Amniotic epithelial cell (primary cell): ENCODE measurements at regions not wholly inside any gene's neighbourhood (a gene's known extent, or its start where the extent isn't known, plus 50 kb on each side); places are given as distances from the start of the nearest gene placed in this dataset.
A peak's percentile ranks its signal among the peaks of the same experiment; 100 is the strongest.

Experiments used
- DNase-seq: peaks from one replicate; pipeline ENCODE4 v3.0.0-alpha.2; 2010; ENCODE audit warnings: low read depth

DNA sequence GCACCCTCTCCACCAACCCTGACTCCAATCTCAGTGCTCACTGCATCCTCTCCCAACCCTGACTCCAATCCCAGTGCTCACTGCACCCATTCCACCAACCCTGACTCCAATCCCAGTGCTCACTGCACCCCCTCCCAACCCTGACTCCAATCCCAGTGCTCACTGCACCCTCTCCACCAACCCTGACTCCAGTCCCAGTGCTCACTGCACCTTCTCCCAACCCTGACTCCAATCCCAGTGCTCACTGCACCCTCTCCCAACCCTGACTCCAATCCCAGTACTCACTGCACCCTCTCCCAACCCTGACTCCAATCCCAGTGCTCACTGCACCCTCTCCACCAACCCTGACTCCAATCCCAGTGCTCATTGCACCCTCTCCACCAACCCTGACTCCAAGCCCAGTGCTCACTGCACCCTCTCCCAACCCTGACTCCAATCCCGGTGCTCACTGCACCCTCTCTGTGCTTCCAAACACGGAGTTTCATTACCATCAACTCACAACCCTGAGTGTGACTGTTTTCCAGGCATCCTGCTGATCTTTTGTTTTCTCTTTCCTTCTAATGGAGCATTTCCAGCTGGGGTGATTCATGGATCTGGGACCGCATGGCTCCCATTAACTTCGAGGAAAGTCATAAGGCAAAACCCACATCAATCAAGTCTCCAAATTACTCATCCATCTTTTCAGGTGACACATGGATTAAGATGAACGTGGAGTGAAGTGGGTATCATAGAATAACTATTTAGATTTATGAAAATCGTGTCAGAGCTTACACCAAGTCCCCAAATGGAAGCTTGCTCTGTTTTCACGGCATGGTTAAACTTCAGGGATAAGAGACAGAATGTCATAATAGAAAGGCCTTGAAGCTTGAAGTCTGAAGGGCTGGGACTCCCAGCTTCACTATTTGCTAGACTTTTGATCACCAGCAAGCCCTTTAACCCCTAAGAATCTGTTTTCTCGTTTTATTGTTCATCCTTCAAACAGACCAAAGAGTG, 135.3 kb upstream of the ZNF618 start:
- peak; percentile 76 for DNase-seq

DNA sequence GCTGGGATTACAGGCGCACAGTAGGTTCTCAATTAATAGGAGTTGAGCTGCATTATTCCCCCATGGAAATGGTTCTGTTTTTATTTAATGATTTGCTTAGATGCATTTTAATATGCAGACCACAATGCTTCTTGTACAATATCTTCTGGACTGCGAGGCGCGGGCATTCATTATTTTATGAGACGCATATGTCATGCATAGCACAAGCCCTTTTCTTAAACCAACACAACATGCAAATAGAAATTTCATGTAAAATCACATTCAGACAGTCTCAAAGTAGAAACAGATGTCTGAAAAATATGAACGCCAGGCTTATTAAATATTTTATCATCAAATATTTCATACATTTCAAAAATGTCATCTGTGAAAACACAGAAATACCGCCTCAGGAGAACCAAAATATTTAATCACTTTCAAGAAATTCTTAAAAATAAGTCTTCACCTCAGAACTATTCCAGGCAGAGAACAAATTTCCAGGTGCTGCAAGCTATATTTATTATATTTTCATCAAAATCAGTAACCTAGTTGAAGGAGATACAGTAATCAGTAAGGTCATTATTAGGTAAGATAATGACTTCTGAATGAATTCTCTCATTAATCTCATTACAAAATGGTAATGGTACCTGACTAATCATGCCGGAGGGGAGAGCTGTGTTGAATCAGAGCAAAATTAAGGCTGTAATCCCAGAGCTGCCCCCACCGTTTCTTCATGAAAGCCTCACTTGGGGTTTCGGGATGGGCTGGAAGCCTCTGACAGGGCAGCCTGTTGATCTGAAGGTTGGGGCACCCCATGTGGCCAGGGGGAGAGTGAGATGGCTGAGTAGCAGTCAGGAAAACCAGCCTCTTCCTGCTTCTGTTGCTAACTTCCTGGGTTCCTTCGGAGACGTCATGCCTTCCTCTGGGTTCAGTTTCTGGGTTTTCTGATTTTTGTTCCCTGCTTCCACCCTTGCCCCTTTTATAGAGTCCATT, 133.9 kb upstream of the ZNF618 start:
- no peak for DNase-seq

DNA sequence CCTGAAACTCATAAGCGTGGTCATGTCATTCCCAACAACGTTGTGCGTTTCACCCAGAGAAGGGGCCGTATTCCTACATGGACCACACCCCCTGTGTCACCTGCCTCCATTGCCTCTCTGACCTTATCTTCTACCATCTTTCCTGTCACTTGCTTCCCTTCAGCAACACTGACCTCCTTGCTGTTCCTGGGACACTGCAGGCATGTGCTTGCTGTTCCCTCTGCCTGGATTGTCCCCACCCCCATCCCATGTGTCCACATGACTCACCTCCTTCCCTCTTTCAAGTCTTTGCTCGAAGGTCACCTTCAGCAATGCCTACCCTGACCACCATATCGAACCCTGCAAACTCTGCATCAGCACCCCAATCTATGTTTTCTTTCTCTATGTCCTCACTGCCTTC, 133.2 kb upstream of the ZNF618 start:
- no peak for DNase-seq

DNA sequence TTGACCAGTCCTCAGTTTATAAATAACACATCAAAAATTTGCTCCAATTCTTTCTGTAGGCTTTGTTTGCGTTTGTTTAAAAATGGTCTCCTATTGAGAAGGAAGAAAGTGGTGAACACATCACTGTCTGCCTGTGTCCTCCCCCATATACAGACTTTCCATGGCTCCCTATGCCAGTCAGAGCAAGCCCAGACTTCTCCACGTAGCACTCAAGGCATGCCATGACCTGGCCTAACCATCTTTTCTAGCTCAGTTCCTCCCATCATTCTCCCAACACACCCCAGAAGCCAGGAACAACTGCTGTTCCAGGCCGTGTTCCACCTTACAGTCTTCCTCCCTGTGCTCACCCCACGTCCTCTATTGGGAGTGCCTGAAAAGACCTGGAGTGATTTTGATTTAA, 129.6 kb upstream of the ZNF618 start:
- DNase-seq: no peak

DNA sequence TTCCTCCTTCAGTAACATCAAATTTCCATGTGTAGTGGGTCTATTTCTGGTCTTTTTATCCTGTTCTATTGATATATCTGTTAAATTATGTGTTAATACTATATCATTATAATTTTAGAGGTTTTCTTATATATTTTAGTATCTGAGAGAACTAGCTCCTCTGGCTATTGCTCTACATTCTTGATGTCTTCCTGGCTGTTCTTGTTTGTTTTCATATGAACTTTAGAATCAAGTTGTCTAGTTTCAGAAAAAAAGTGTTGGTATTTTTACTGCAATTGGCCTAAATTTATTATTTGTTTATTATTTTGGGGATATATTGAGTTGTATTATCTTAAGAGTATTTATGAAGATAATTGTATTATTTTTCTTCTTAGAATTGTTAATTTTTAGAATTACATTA, 128.0 kb upstream of the ZNF618 start:
- DNase-seq: no peak

DNA sequence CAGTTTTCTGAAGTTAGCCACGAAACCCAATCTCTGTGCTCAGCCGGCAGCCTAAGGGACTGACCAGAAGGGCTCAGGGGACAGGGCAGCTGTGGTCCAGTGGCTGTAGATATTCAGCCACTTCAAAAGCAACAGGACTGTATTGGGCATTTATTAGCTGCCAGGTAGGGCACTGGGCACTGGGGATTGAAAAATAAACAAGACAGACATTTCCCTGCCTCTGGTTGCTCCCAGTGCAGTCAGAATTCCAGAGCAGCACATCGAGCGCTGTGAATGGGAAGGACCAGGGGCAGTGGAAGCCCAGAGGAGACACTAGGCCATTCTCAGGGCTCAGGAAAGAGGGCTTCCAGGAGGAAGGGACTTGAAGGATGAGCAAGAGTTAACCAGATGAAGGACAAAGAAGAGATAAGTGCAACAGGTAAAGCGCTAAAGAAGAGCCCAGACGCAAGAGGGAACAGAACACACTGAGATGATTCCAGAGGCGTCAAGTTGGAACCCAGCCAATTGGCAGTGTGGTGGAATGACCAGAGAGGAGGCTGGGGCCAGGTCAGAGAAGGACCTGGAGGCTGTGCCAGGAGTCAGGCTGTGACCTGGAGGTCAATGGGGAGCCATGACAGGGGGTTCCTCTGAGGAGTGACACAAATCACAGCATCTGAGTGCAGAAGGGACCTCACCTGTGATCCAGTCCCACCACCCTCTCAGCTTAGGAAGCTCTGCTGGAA, 122.5 kb upstream of the ZNF618 start:
- DNase-seq: no peak

DNA sequence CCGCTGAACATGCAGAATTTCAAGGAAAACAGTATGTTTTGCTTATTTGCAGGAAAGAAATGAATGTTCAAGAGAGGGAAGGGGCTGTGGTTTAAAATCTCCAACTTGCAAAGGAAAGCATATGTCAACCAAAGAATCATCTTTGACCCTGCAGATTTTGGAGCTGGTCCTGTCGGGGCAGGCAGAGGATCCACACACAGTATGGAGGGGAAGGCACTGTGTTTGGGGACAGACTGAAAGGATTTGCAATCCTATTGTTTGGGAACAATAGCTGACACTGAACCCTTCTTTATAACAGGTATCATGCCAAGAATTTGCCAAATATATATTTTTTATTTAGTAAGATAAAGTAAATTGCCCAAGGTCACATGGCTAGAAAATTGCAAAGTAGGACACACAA, 121.4 kb upstream of the ZNF618 start:
- DNase-seq: no peak

DNA sequence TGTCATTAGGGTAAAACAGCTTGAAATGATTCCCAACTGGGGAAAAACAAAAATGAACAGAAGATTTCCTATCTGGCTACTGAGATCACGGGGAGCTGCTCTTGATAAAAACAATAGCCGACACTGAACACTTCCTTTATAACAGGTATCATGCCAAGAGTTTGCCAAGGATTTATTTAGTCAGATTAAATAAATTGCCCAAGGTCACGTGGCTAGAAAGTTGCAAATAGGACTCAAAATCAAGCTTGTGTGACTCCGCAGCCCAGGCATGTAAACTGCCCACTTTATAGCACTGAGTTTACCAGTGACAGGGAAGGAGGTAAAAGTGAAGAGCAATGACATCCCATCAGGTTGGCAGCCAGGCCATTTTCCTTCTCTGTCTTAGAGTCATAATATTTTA, 120.7 kb upstream of the ZNF618 start:
- DNase-seq: no peak

DNA sequence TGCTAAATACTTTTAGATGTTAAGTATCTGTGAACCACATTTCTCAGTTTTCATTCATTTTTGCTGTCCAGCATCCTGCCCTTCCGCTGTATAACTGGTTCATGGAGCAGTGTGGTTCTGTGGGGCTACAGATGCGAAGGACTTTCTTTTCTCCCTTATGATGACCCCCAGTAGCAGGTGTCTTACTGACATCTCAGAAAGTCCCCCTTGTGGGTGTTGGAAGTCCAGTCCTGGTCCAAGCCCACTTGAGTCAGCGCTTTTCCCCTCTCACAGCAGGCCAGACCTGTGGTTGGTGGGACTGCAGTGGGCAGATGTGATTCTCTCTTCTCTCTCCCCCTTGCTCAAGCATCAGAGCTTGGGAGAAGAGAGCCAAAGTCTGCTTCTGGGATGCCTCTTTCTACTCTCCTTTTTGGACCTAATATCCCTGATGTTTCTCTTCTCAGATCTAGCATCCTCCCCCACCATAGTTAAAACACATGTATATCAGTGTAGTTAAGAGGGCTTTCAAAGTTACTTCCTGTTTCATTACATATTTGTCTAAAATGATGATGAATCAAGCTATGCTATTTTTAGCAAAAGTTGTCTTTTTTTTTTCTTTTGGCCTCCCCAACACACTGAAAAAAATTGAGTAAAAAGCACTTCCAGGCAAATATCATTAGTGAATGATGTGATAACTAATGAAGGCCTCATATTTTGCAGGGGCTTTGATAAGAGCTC, 119.5 kb upstream of the ZNF618 start:
- no peak for DNase-seq

DNA sequence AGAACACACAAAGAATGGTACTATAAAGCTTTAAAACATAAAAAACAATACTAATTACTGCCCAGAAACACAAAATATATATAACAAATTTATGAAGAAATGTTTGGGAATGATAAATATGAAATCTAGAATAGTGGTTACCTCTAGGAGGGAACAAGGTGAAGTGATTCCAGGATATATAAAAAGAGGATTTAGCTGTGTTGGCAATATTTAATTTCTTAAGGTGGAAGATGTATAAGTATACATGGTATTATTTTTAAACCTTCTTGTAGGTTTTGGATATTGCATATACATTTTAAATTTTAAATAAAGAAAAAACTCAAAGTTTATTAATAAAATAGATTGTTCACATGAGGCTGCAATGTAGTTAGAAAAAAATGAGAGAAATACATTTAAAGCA, 112.7 kb upstream of the ZNF618 start:
- no peak for DNase-seq

DNA sequence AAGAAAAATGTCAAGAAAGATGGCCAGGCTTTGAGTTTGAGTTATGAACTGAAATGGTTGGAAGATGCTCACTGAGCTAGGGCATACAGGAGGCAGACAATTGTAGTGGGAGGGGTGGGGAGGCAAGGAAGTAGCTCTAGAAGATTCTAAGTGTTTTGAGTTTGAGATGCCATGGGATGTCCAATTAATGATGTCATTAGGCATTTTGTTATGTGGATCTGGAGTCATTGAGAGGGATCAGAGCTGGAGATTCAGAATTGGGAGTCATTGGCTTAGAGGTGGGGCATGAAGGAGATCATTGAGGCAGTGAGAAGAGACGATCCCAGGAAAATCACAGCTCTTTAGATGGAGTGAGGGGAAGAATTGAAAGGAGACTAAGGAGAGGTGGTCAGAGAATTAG, 111.5 kb upstream of the ZNF618 start:
- no peak for DNase-seq

DNA sequence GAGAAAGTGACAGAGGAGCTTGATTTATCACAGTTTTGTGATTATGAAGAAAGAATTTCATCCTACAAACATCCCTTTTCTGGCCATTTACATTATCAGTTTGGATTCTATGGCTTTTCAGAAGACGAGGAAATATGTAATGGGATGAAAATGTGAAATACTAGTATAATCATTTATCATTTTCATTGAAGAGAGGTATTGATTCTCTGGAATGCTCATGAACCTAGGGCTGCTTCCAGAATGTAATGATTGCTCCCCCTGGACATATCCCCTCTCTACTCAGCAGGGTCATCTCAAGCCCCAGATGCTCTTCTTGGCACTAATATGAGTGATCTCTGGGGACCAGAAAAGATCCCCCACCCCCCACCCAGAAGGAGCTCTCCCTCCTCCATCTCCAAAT, 106.7 kb upstream of the ZNF618 start:
- no peak for DNase-seq

DNA sequence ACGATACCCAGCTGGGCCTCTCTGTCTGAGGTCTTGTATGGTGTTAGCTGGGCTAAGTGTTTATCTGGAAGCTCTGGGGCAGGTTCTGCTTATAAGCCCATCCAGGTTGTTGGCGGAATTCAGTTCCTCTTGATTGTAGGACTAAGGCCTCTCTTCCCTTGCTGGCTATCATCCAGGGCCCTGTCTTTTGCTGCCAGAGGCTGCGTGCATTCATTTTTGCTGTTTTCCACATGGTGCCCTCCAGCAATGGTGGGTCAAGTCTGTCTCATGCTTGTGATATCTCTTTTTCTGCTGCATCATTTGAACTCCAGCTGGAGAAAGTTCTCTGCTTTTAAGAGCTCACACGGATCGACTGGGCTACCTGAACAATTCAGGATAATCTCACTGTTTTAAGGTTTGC, 105.7 kb upstream of the ZNF618 start:
- DNase-seq: no peak

DNA sequence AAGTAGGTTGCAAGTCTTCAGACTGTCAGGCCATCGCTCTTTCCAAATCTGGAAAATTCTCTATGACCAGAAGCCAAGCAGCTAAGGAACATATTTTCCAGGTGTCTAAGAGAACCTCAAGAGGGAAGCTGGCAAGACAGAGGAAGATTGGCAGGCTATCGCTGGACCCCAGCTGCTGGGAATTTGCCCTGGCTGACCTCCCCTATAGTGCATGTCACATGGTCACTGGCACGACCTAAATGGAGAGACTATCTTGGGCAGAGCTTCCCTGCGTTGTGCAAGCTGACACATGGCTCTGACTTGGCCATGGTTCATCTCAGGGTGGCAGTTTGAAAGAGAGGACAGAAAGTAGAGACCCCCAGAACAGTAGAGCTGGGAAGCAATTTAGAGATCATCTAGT, 104.9 kb upstream of the ZNF618 start:
- no peak for DNase-seq

DNA sequence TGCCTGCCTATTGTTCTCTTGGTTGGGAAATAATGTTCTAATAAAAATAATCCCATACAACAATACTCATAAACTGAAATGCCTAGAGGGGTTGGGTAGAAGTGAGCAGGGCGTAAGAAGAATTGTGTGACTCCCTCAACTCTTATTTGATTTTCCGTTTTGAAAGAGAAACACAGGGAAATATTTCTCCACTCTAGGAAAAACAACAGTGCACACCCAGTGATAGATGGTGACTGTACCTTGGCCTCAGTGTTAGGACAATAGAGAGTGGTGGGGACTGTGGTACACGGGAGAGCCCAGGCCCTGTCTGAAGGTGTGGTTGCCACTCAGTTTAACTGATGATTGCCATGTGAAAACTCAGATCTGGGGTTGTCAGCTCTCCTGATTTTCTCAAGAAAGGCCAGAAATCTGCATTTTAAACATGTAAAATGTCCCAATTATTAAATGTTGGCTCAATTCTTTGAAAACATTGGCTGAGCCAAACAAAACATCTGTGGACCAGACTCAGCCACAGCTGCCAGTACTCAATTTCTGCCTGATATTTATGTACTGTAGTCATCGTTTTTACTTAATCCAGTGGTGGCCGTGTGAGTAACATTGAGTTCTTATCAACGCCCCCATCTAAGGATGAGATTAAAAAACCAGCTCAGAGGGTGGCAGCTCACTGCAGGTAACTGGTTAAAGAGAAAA, 103.8 kb upstream of the ZNF618 start:
- DNase-seq: peak; percentile 38

DNA sequence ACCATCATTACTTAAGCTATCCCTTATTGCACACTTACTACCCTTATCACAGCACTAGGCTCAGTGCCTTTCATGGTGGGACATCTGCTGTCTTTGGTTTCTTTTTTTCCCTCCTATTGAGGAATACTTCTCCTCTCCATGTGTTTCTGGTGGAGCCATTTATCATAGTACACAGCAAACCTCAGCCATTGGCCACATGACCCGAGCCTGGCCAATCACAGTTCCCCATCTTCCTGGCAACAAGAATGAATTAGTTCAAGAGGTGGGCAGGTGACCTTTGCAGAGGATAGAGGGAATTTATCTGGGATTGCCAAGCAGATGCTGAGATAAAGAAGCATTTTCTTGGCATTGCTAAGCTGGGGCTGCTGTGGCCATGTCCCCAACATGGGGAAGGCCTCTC, 101.1 kb upstream of the ZNF618 start:
- DNase-seq: no peak

DNA sequence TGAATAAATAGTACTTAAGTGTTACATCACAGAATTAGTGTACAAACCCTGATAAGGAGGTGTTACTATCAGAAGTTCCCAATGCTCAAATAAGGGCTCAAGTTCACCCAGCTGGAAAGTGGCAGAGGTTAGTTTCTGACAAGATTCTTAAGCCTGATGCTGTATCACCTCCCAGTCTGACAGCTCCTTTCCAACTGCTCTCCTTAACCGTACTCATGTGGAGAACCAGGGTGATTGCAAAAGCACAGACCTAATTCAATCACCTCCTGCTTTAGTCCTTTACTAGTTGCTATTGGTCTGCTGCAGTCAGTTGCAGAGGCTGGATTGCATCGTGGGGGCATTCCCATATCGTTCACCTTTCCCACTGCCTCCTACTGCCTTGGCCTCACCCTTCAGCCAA, 100.4 kb upstream of the ZNF618 start:
- peak; percentile 5 for DNase-seq

DNA sequence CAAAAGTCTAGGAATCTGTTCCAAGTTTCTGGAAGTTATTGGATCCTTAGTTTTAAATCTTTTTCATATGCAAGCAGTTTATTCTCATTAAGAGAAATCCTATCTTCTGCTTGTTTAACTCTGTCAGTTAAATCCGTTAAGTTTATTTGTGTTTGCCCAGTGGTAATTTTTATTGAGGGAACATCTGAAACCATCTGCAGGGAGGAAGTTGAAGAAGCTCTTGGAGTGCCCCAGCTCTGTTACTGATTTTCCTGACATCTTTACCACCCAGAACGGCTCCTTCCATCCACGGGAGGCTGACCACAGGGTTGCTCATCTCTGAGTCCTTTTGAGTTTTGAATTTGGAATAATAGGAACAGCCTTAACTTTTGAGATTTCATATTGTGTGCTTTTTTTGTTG, 99.9 kb upstream of the ZNF618 start:
- no peak for DNase-seq

DNA sequence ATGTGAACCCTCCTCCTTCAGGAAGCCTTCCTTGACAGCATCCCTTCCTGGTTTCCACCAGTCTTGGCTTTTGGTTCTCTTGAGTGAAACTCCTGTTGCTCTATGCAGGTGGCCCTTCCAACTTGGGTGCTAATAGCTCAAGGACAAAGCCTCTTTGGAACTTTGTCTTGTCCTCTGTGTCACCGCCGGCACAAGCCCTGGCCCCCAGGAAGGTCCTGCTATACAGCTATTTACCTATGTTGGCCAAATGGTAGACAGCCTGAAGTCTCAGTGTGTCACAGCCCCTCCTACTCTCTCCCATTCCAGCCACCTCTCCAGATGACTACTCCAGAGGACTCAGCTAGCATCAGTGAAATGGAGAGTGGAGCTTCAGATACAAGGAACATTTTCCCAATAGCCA, 94.7 kb upstream of the ZNF618 start:
- DNase-seq: no peak

DNA sequence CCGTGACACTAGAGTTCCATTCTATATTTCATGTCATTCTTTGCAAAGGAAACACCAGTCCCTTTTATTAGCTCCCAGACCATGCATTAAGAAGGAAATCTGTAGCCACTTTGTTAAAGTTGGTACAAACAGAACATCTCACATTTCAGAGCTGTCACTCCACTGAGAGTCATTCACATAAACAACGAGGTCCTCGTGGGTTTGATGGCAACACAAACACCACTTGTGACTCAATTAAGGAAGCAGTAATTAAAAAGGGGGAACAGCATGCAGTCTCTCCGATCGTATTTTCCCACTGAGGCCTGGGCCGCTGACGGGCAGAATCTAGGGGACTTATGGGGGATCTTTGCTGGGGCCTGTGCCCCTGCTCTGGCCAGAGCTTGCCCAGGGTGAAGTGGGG, 94.2 kb upstream of the ZNF618 start:
- no peak for DNase-seq

DNA sequence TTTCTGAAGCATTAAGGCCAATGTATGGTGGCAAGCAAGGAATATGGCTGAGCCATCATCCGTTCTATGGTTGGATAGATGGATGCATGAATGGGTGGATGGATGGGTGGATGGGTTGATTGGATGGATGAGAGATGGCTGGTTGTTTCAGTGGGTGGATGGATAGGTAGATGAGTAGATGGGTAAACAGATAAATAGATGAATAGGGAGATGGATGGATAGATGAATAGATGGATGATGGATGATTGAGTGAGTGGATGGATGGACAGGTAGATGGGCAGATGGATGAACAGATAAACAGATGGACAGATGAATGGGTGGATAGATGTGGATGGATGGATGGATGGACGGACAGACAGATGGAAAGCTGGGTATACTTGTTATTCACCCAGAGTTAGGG, 92.6 kb upstream of the ZNF618 start:
- DNase-seq: no peak
